Karpas-422 (cell line): ENCODE measurements at regions not wholly inside any gene's neighbourhood (a gene's known extent, or its start where the extent isn't known, plus 50 kb on each side); places are given as distances from the start of the nearest gene placed in this dataset.

ENCODE experiments used
- DNase-seq: peaks from one replicate; pipeline ENCODE4 v3.0.0-alpha.2; 2015
- H2AFZ ChIP-seq: fragments of 200-600 bp; sonication (generic); 2 replicates; pipeline ENCODE4 v1.6.1; 2014; ENCODE audit warnings: antibody characterized with exemption, low read length, mixed read lengths
- H3K27ac ChIP-seq: fragments of 200-600 bp; sonication (generic); 2 replicates; pipeline ENCODE4 v1.5.1; 2014; ENCODE audit warnings: mild to moderate bottlenecking, low read length, moderate library complexity
- H3K27me3 ChIP-seq: fragments of 200-600 bp; sonication (generic); 2 replicates; pipeline ENCODE4 v1.6.1; 2014; ENCODE audit warnings: low read length, mixed read lengths
- H3K36me3 ChIP-seq: fragments of 200-600 bp; sonication (generic); 2 replicates; pipeline ENCODE4 v1.6.1; 2014; ENCODE audit warnings: low read length, mixed read lengths; ENCODE audit not compliant: insufficient read depth
- H3K4me1 ChIP-seq: fragments of 200-600 bp; sonication (generic); 2 replicates; pipeline ENCODE4 v1.6.1; 2014; ENCODE audit warnings: mild to moderate bottlenecking, low read length, mixed read lengths
- H3K4me2 ChIP-seq: fragments of 200-600 bp; sonication (generic); 2 replicates; pipeline ENCODE4 v1.6.1; 2014; ENCODE audit warnings: low read length, low read depth, mild to moderate bottlenecking; ENCODE audit not compliant: poor library complexity, severe bottlenecking
- H3K4me3 ChIP-seq: fragments of 200-600 bp; sonication (generic); 2 replicates; pipeline ENCODE4 v1.5.1; 2014; ENCODE audit warnings: mild to moderate bottlenecking, antibody characterized with exemption, low read length, mixed read lengths
- H3K79me2 ChIP-seq: fragments of 200-600 bp; sonication (generic); 2 replicates; pipeline ENCODE4 v1.6.1; 2014; ENCODE audit warnings: mild to moderate bottlenecking, low read length, mixed read lengths
- H3K9ac ChIP-seq: fragments of 200-600 bp; sonication (generic); 2 replicates; pipeline ENCODE4 v1.6.0; 2014; ENCODE audit warnings: low read length
- H3K9me2 ChIP-seq: fragments of 200-600 bp; sonication (generic), shearing (Covaris generic); replicated peaks from 2 replicates; pipeline ENCODE4 v1.6.0; 2014; ENCODE audit warnings: mild to moderate bottlenecking, low read length, moderate library complexity; ENCODE audit not compliant: insufficient read depth
- H3K9me3 ChIP-seq: fragments of 300-700, 200-600 bp; sonication (generic); 2 replicates; pipeline ENCODE4 v1.6.1; 2014; ENCODE audit warnings: low read length, mixed read lengths
- H4K20me1 ChIP-seq: fragments of 200-600 bp; sonication (generic); 2 replicates; pipeline ENCODE4 v1.6.1; 2014; ENCODE audit warnings: mild to moderate bottlenecking, antibody characterized with exemption, low read length, low read depth; ENCODE audit not compliant: insufficient read depth

DNA sequence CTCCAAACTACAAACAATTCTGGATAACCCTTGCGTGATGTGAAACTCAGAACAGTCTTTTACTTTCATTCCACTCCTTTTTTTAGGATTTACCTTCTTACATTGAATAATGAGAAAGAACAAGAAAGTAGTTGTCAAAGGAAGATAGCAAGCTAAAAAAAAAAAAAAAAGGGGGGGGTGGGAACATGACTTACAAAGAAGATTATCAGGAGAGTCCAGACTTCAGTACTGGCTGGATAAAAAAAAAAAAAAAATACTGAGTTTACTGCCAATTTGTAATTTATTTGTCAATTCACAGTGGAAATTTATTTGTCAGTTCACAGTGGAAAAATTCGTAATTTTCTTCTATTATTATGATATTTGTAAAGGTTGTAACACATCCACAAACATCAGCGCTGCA is 792.4 kb upstream of the SLITRK5 start:
- no peaks in the 10 kb centered on the region for H3K79me2 ChIP-seq
- H3K9ac ChIP-seq: no peak overlapping the region
- DNase-seq: no peak
- H4K20me1 ChIP-seq: no peaks in the 10 kb centered on the region
- H3K9me3 ChIP-seq: peaks cover 7% of the 10 kb centered on the region
- H2AFZ ChIP-seq: no peak overlapping the region
- H3K4me1 ChIP-seq: no peaks in the 10 kb centered on the region
- no peak overlapping the region for H3K4me2 ChIP-seq
- no peak overlapping the region for H3K4me3 ChIP-seq
- no peaks in the 10 kb centered on the region for H3K9me2 ChIP-seq
- H3K27me3 ChIP-seq: no peaks in the 10 kb centered on the region
- H3K27ac ChIP-seq: no peak overlapping the region
- no peaks in the 10 kb centered on the region for H3K36me3 ChIP-seq

DNA sequence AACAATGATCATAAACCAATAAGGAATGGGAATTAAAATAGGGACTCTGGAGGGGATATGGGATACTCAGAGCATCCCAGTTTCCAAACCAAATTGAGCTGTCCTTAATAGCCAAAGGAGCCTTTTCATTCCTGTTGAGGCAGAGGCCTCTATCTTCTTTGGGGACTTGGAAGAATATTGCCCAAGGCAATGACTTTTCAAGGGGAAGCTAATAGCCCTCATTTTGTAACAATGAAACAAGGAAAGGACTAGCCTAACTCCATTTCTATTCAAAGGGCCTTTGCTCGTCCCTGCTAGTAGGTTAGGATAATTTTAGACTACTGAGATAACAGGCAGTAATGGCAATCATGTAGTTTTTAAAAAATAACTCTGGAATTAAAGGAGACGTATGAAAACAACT is 789.8 kb upstream of the SLITRK5 start:
- H3K27me3 ChIP-seq: no peaks in the 10 kb centered on the region
- H3K9me2 ChIP-seq: no peaks in the 10 kb centered on the region
- H3K4me1 ChIP-seq: no peaks in the 10 kb centered on the region
- H3K9me3 ChIP-seq: peaks cover 7% of the 10 kb centered on the region
- H3K4me3 ChIP-seq: no peak overlapping the region
- H2AFZ ChIP-seq: peak overlapping the region; percentile 84
- H3K79me2 ChIP-seq: no peaks in the 10 kb centered on the region
- H3K4me2 ChIP-seq: no peak overlapping the region
- H3K27ac ChIP-seq: no peak overlapping the region
- no peaks in the 10 kb centered on the region for H3K36me3 ChIP-seq
- no peak for DNase-seq
- no peak overlapping the region for H3K9ac ChIP-seq
- H4K20me1 ChIP-seq: no peaks in the 10 kb centered on the region

DNA sequence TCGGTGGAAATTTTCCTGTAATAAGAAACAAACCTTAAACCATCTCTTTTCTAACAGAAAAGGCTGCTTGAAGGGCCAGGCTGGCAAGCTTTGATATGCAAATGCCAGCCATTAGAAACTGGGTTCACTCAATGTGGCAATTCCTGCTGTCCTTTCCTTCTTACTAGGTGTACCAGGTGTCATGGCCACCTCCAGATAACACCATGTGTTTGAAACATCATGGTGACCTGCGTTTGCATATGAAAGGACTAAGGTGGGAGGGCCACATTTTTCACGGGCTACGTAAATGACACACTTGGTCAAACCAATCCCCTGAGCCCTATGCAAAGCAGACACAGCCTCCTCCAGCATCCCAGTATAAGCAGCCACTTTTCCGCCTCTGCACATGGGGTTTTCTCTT is 789.1 kb upstream of the SLITRK5 start:
- no peaks in the 10 kb centered on the region for H4K20me1 ChIP-seq
- no peaks in the 10 kb centered on the region for H3K4me1 ChIP-seq
- no peak overlapping the region for H3K27ac ChIP-seq
- no peaks in the 10 kb centered on the region for H3K9me2 ChIP-seq
- no peak overlapping the region for H3K4me2 ChIP-seq
- H3K27me3 ChIP-seq: no peaks in the 10 kb centered on the region
- H3K9me3 ChIP-seq: peaks cover 7% of the 10 kb centered on the region
- peak overlapping the region; percentile 84 for H2AFZ ChIP-seq
- H3K79me2 ChIP-seq: no peaks in the 10 kb centered on the region
- H3K36me3 ChIP-seq: no peaks in the 10 kb centered on the region
- DNase-seq: no peak
- no peak overlapping the region for H3K9ac ChIP-seq
- 0 out of 2 replicates have a peak overlapping the region, but pooled peaks have one; percentile 3 for H3K4me3 ChIP-seq

DNA sequence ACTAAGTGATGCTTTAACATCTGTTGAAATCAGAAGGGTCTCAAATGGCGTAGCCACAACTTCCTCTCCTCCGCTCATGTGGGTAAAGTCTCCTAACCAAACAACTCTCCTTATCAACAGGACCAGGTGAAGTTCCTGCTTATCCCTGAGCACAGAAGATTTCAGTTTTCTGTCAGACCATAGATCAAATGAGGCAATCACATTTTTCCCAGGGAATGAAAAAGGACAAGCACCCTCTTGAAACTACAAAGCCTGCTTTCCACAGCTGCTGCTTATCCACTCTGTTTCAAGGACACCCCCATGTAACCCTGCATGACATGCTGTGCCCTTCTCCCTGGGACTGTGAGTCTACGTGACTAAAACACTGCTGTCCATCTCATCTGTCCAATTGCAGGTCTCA is 788.3 kb upstream of the SLITRK5 start:
- H3K4me1 ChIP-seq: no peaks in the 10 kb centered on the region

DNA sequence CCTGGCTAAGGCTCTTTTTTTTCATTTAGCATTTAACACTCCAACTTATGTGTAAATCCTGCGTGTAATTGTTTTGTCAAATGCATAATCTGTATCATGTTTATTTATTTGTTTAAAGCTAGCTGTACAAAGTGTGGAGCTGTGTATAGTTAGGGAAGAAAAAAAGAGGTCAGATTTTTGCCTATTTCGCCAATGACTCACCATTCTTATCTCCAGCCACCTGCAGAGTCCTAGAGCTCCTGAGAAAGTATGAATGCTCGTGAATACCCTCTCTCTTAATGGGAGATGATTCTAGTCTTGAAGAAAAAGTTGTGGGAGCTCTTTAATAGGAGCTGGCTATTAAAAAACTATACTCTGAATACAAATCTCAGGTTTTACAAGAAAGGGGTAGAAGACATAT is 778.8 kb upstream of the SLITRK5 start:
- Histone ChIP-seq H3K4me1 (no peaks in the 10 kb centered on the region), H3K36me3 (no peaks in the 10 kb centered on the region; the same call in 1 of the 2 replicates), H3K27ac (no peak overlapping the region), H3K4me2 (no peak overlapping the region), H4K20me1 (no peaks in the 10 kb centered on the region), H2AFZ (peak overlapping the region; percentile 55), H3K27me3 (no peaks in the 10 kb centered on the region), H3K4me3 (no peak overlapping the region), H3K79me2 (no peaks in the 10 kb centered on the region), H3K9me3 (no peaks in the 10 kb centered on the region), H3K9me2 (no peaks in the 10 kb centered on the region), H3K9ac (no peak overlapping the region)
- DNase-seq: no peak

More for the DNA sequence above, 788.3 kb upstream of the SLITRK5 start:
- H3K4me3 ChIP-seq: no peak overlapping the region
- H3K27me3 ChIP-seq: no peaks in the 10 kb centered on the region
- H3K4me2 ChIP-seq: no peak overlapping the region
- H3K9me3 ChIP-seq: peaks cover 7% of the 10 kb centered on the region
- no peak for DNase-seq
- H3K36me3 ChIP-seq: no peaks in the 10 kb centered on the region
- no peaks in the 10 kb centered on the region for H4K20me1 ChIP-seq
- no peaks in the 10 kb centered on the region for H3K79me2 ChIP-seq
- H3K27ac ChIP-seq: no peak overlapping the region
- H2AFZ ChIP-seq: peak overlapping the region; percentile 84
- H3K9ac ChIP-seq: no peak overlapping the region
- no peaks in the 10 kb centered on the region for H3K9me2 ChIP-seq

DNA sequence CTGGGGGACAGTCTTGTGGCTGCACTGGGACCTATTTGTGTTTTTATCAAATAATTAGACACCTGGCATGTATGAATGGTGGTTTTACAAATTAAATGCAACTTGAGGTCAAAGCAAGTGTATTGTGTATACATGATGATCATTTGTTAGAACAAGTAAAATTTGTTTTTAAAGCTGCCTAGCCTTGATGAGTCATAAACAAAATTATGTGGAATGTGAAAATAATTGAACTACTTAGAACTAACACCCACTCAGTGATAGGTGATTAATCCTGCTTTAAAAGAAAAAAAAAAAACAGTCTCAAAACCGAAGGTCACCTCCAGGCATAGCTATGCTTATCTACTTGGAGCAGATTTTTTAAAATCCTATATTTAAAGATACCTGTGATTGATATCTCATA is 770.3 kb upstream of the SLITRK5 start:
- no peak for DNase-seq
- H3K27ac ChIP-seq: no peak overlapping the region
- H3K36me3 ChIP-seq: no peaks in the 10 kb centered on the region
- H3K79me2 ChIP-seq: no peaks in the 10 kb centered on the region
- no peaks in the 10 kb centered on the region for H4K20me1 ChIP-seq
- H3K4me2 ChIP-seq: no peak overlapping the region
- H3K4me1 ChIP-seq: no peaks in the 10 kb centered on the region; the same call in 1 of the 2 replicates
- H3K27me3 ChIP-seq: no peaks in the 10 kb centered on the region
- peak overlapping the region; percentile 83 for H2AFZ ChIP-seq
- H3K9me2 ChIP-seq: no peaks in the 10 kb centered on the region
- H3K9me3 ChIP-seq: no peaks in the 10 kb centered on the region; the same call in 1 of the 2 replicates
- no peak overlapping the region for H3K4me3 ChIP-seq
- no peak overlapping the region for H3K9ac ChIP-seq

DNA sequence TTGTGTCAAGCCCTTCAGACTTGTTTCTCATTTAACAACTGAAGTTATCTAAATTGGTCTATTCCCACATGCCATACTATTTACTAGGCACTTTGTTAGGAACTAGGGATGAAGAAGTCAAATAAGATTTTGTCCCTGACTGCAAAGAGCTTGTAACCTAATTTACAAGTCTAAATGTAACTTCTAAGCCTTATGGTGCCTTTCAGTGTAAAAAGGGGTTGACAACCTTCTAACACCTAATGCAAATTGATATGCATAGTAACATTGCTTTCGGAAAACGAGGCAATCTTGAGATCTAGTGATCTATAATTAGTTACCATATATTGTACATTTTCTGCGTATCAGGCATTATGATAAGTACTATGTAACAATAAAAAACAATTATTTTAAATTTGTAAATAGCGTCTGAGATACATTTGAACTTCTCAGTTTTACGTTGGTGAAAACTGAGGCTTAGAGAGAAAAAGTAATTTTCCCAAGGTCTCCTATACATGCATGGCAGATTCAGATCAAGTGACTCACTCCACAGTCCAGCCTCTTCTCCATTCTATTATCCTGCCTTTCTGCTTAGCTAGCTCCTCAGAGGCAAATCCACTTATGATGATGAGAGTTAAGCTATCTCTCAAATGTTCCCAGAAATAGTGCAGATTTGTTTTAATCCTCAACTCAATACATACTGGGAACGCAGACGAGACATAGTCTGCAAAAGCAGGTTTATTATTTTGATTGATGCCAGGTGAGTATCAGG is 764.9 kb upstream of the SLITRK5 start:
- H3K27me3 ChIP-seq: no peaks in the 10 kb centered on the region
- no peak overlapping the region for H3K4me3 ChIP-seq

DNA sequence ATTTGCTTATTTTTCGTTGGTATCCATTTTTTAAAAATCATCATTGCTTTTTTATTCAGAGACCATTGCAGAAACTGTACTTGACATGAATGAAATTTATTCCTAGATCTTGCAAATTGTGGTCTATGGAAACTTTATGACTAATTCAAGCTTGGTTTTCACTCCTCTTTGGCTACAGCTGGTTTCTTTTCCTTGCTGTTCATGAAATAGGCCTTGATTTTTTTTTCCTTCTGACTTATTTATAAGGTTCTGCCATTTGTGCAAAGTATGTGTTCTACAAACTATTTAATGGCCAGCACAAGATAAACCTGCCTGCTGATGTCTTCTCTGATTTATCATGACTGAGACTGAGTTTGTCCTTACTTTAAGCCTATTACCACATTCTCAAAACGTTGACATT is 764.0 kb upstream of the SLITRK5 start:
- Histone ChIP-seq H3K27ac (no peak overlapping the region), H3K4me2 (no peak overlapping the region)
- no peak for DNase-seq

More for the DNA sequence above, 764.9 kb upstream of the SLITRK5 start:
- Histone ChIP-seq H3K9me2 (no peaks in the 10 kb centered on the region), H3K36me3 (no peaks in the 10 kb centered on the region), H3K9ac (no peak overlapping the region), H3K79me2 (no peaks in the 10 kb centered on the region), H3K4me1 (peaks cover 5% of the 10 kb centered on the region), H3K4me2 (no peak overlapping the region), H3K9me3 (no peaks in the 10 kb centered on the region), H4K20me1 (no peaks in the 10 kb centered on the region), H2AFZ (peak overlapping the region; percentile 2; the same call in 1 of the 2 replicates), H3K27ac (no peak overlapping the region)
- DNase-seq: no peak

More for the DNA sequence above, 764.0 kb upstream of the SLITRK5 start:
- Histone ChIP-seq H3K27me3 (no peaks in the 10 kb centered on the region), H4K20me1 (no peaks in the 10 kb centered on the region), H2AFZ (peak overlapping the region; percentile 4), H3K36me3 (no peaks in the 10 kb centered on the region), H3K79me2 (no peaks in the 10 kb centered on the region), H3K9ac (no peak overlapping the region), H3K9me3 (no peaks in the 10 kb centered on the region), H3K9me2 (no peaks in the 10 kb centered on the region), H3K4me1 (peaks cover 5% of the 10 kb centered on the region), H3K4me3 (no peak overlapping the region)
